Activated naive CD8-positive, alpha-beta T cell treated with anti-CD3 and anti-CD28 coated beads, Interleukin-2, amount 10 ng/mL, durations not matched to agents 7 days and 5 days (primary cell): ENCODE measurements at regions not wholly inside any gene's neighbourhood (a gene's known extent, or its start where the extent isn't known, plus 50 kb on each side); places are given as distances from the start of the nearest gene placed in this dataset.
"Not testable (repeated sequence)": the region's sequence is repeated elsewhere in the genome, so short reads cannot be mapped to it uniquely, and the experiment has no call there.

Experiments
- ATAC-seq: fragments of 150-1000 bp; cut with Tn5 transposase; one replicate; pipeline ENCODE4 v1.10.0; 2021; ENCODE audit warnings: low read depth, moderate library complexity
- POLR2A ChIA-PET: fragments of 350-600 bp; sonication (Branson Sonifier 250); formaldehyde crosslinking; loops from one replicate; lab custom pipeline; 2021; ENCODE audit warnings: antibody characterized with exemption; lab: Charles Lee
- DNase-seq: peaks from one replicate; pipeline ENCODE4 v3.0.0; 2021
- H3K27ac Mint-ChIP-seq: one replicate; pipeline ENCODE4 v1.8.0; 2022; ENCODE audit warnings: mild to moderate bottlenecking, mixed read lengths
- H3K27me3 Mint-ChIP-seq: one replicate; pipeline ENCODE4 v1.8.0; 2022; ENCODE audit warnings: mild to moderate bottlenecking, moderate library complexity, mixed read lengths
- H3K36me3 Mint-ChIP-seq: one replicate; pipeline ENCODE4 v1.8.0; 2021; ENCODE audit warnings: mild to moderate bottlenecking, mixed read lengths
- H3K4me1 Mint-ChIP-seq: one replicate; pipeline ENCODE4 v1.8.0; 2021; ENCODE audit warnings: mixed read lengths
- H3K4me3 Mint-ChIP-seq: one replicate; pipeline ENCODE4 v1.8.0; 2022; ENCODE audit warnings: mild to moderate bottlenecking, moderate library complexity, mixed read lengths
- H3K9me3 Mint-ChIP-seq: one replicate; pipeline ENCODE4 v1.8.0; 2021; ENCODE audit warnings: mixed read lengths

DNA sequence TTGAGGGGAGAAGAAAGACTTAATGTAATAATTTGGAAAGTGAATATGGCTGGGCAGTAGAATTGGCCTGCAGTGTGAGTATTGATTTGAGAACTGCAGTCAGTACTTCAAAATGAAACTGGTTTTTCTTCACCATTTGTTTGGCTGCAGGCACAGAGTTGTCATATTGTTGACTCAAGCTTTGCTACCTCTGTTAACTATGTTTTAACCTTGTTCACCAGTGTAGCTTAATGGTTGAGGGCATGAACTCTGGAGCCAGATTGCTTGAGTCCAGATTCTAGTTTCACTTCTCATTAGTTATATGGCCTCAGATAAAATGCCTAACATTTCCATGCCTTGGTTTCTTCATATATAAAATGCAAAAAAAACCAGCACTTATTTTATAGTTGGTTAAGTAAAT, 64.1 kb downstream of the CFAP44 start:
- ATAC-seq (no peak), DNase-seq (no peak)
- Mint-ChIP-seq H3K27ac (no peak overlapping the region), H3K36me3 (no peaks in the 10 kb centered on the region), H3K4me1 (no peaks in the 10 kb centered on the region), H3K27me3 (no peaks in the 10 kb centered on the region), H3K9me3 (no peaks in the 10 kb centered on the region), H3K4me3 (no peak overlapping the region)
- POLR2A ChIA-PET: no interaction called here

DNA sequence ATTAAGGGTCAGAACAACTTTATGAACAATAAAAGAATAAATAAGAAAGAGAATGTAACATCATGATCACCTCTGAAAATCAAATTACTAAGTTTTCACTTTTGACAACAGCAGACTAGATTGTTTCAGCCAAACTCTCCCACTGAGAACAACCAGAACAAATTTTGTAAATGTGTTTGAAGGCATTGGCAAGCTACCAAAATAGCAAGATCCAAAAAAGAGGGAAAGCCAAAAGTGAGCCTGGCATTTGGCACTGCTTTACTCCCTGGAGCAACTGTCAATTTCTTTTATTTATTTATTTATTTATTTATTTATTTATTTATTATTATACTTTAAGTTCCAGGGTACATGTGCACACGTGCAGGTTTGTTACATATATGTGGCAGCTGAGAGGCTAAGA, 67.2 kb downstream of the CFAP44 start:
- peaks cover 5% of the 10 kb centered on the region for H3K36me3 Mint-ChIP-seq

DNA sequence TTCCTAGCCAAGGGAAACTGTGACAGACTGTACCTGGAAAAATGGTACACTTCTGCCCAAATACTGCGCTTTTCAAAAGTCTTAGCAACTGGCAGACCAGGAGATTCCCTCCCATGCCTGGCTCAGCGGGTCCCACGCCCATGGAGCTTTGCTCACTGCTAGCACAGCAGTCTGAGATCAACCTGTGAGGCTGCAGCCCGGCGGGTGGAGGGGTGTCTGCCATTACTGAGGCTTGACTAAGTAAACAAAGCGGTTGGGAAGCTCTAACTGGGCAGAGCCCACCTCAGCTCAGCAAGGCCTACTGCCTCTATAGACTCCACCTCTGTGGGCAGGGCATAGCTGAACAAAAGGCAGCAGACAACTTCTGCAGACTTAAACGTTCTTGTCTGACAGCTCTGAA, 74.5 kb downstream of the CFAP44 start:
- H3K9me3 Mint-ChIP-seq, POLR2A ChIA-PET, H3K27ac Mint-ChIP-seq, H3K27me3 Mint-ChIP-seq, H3K4me1 Mint-ChIP-seq, ATAC-seq, H3K4me3 Mint-ChIP-seq, DNase-seq: not testable (repeated sequence)
- peaks cover 13% of the 10 kb centered on the region for H3K36me3 Mint-ChIP-seq

More for the DNA sequence above, 67.2 kb downstream of the CFAP44 start:
- POLR2A ChIA-PET: no interaction called here
- DNase-seq (no peak), ATAC-seq (no peak)
- peaks cover 2% of the 10 kb centered on the region for H3K9me3 Mint-ChIP-seq
- no peak overlapping the region for H3K4me3 Mint-ChIP-seq
- H3K27me3 Mint-ChIP-seq: no peaks in the 10 kb centered on the region
- H3K27ac Mint-ChIP-seq: no peak overlapping the region
- H3K4me1 Mint-ChIP-seq: no peaks in the 10 kb centered on the region

DNA sequence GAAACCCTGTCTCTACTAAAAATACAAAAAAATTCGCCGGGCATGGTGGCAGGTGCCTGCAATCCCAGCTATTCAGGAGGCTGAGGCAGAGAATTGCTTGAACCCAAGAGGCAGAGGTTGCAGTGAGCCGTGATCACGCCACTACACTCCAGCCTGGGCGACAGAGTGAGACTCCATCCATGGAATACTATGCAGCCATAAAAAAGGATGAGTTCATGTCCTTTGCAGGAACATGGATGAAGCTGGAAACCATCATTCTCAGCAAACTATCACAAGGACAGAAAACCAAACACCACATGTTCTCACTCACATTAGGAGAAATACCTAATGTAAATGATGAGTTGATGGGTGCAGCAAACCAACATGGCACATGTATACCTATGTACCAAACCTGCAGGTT, 86.0 kb downstream of the CFAP44 start:
- POLR2A ChIA-PET, H3K27ac Mint-ChIP-seq, DNase-seq, ATAC-seq, H3K36me3 Mint-ChIP-seq, H3K27me3 Mint-ChIP-seq, H3K9me3 Mint-ChIP-seq, H3K4me1 Mint-ChIP-seq, H3K4me3 Mint-ChIP-seq: not testable (repeated sequence)

DNA sequence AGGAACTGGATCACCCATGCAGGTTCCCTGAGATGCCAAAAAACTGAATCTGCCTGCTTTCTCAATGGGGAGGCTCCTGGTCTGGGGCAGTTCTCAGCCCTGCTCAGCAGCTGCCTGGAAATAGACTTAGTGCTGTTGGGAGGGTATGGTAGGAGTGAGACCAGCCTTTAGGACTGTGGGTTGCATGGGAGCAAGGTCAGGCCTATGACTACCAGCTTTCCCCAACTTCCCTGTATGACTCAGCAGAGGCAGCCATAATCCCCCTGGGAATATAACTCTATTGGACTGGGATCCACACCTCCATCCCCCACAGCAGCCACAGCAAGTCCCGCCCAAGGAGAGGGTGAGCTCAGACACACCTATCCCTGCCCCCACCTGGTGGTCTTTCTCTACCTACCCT, 87.0 kb downstream of the CFAP44 start:
- Mint-ChIP-seq H3K36me3 (peaks cover 2% of the 10 kb centered on the region), H3K4me1 (peaks cover 3% of the 10 kb centered on the region), H3K4me3 (no peak overlapping the region), H3K27ac (no peak overlapping the region), H3K27me3 (no peaks in the 10 kb centered on the region), H3K9me3 (peaks cover 3% of the 10 kb centered on the region)
- DNase-seq: no peak
- POLR2A ChIA-PET: interaction anchor here (0.7 kb wide), 1 partner anchor 198 kb away, joined by 3 read pairs; no protein-coding TSS in a partner anchor
- ATAC-seq: no peak

DNA sequence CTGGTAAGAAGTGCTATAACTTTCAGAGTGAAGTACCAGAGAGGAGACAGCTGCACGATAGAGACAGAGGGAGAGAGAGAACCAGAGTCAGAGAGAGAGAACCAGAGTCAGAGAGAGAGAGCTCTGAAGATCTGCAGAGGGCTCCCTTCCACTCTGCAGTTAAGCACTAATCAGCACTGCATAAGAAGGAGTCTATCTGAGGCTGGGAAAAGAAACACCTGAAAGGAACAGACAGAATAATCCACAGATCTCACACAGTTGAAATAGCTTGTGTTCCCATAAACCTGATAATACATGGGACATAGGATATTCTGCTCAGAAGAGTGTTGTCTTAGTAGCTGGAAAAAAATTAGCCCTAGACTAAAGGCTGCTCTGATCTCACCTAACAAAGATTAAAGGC, 87.6 kb downstream of the CFAP44 start:
- Mint-ChIP-seq H3K9me3 (peaks cover 3% of the 10 kb centered on the region), H3K27ac (no peak overlapping the region), H3K4me3 (no peak overlapping the region), H3K36me3 (peaks cover 2% of the 10 kb centered on the region), H3K27me3 (no peaks in the 10 kb centered on the region), H3K4me1 (peaks cover 3% of the 10 kb centered on the region)
- POLR2A ChIA-PET: interaction anchor here (0.7 kb wide), 1 partner anchor 198 kb away, joined by 3 read pairs; no protein-coding TSS in a partner anchor
- no peak for DNase-seq
- no peak for ATAC-seq

DNA sequence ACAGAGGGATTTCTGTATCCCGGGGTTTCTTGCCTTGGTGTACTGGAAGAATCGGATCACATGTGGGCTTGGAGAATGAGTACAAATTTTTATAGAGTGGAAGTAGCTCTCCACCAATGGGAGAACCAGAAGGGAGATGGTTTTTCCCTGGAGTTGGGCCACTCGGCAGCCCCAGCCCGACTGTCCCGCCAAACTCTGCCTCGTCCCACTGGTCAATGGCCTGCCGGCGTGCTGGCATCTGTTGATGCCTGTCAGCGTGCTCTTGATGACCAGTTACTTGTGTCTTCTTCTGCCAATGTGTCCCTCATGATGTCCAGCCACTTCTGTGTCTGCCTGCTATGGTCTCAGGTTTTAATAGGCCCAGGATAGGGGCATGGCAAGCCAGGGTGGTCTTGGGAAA, 100.5 kb downstream of the CFAP44 start:
- Mint-ChIP-seq H3K9me3 (no peaks in the 10 kb centered on the region), H3K36me3 (no peaks in the 10 kb centered on the region), H3K27me3 (no peaks in the 10 kb centered on the region), H3K4me3 (no peak overlapping the region), H3K4me1 (no peaks in the 10 kb centered on the region), H3K27ac (no peak overlapping the region)
- ATAC-seq (no peak), DNase-seq (no peak)
- POLR2A ChIA-PET: no interaction called here

DNA sequence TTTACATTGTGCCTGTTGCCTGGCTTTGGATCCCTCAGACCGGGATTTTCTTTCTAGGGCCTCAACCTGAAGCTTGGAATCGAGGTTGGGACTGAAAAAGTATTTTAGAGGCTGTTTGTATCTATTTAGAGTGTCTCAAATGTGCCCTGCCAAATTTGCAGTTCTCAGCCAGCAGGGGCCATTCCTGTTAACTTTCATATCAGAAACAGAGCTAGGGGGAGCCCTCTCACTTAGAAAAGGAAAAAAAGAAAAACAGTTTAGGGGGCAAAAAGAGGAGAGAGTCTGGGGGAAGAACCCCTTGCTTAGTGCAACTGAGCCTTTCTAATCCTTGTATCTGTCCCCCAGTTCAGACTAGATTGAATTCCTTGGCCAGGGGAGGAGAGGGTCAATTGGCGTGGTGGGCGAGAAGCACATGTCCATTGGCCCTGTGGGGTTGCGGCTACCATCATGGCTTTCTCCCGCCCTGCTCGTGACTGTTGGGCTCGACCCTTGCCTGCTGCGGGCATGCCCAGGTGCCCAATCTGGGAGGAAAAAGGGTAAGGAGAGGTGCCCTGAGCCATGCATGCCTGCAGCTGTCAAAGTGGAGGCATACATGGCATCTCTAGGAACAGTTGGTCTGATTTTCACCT, 101.6 kb downstream of the CFAP44 start:
- no peak for DNase-seq
- no peaks in the 10 kb centered on the region for H3K27me3 Mint-ChIP-seq
- ATAC-seq: no peak
- H3K4me3 Mint-ChIP-seq: no peak overlapping the region
- no peaks in the 10 kb centered on the region for H3K9me3 Mint-ChIP-seq
- H3K36me3 Mint-ChIP-seq: no peaks in the 10 kb centered on the region
- H3K27ac Mint-ChIP-seq: no peak overlapping the region
- POLR2A ChIA-PET: no interaction called here
- no peaks in the 10 kb centered on the region for H3K4me1 Mint-ChIP-seq
